GM23248 (cell line): ENCODE measurements at regions not wholly inside any gene's neighbourhood (a gene's known extent, or its start where the extent isn't known, plus 50 kb on each side); places are given as distances from the start of the nearest gene placed in this dataset.

Source experiments
- DNase-seq: peaks from one replicate; pipeline ENCODE4 v3.0.0-alpha.2; 2015
- H2AFZ ChIP-seq: fragments of 200-600 bp; sonication (generic); 2 replicates; pipeline ENCODE4 v1.6.1; 2016; ENCODE audit warnings: antibody characterized with exemption
- H3F3A ChIP-seq: fragments of 200-600 bp; sonication (generic); 2 replicates; pipeline ENCODE4 v1.6.1; 2016; ENCODE audit warnings: mild to moderate bottlenecking, antibody characterized with exemption, mixed run types; ENCODE audit not compliant: insufficient read depth
- H3K27ac ChIP-seq: fragments of 200-600 bp; sonication (generic); 2 replicates; pipeline ENCODE4 v1.5.1; 2016; ENCODE audit warnings: mild to moderate bottlenecking
- H3K27me3 ChIP-seq: fragments of 200-600 bp; sonication (generic); replicated peaks from 2 replicates; pipeline ENCODE4 v1.6.1; 2016; ENCODE audit warnings: mild to moderate bottlenecking; ENCODE audit not compliant: insufficient read depth
- H3K36me3 ChIP-seq: fragments of 200-600 bp; sonication (generic); 2 replicates; pipeline ENCODE4 v1.6.1; 2016; ENCODE audit warnings: low read depth, mild to moderate bottlenecking
- H3K4me1 ChIP-seq: fragments of 200-600 bp; sonication (generic); 2 replicates; pipeline ENCODE4 v1.6.1; 2016; ENCODE audit warnings: mild to moderate bottlenecking; ENCODE audit not compliant: insufficient read depth
- H3K4me2 ChIP-seq: fragments of 200-600 bp; sonication (generic); one replicate; pipeline ENCODE4 v1.6.1; 2016; ENCODE audit warnings: mild to moderate bottlenecking; ENCODE audit not compliant: unreplicated experiment
- H3K4me3 ChIP-seq: fragments of 200-600 bp; sonication (generic); 2 replicates; pipeline ENCODE4 v1.5.1; 2016; ENCODE audit warnings: mild to moderate bottlenecking
- H3K79me2 ChIP-seq: fragments of 200-600 bp; sonication (generic); 2 replicates; pipeline ENCODE4 v1.6.1; 2016; ENCODE audit warnings: mild to moderate bottlenecking; ENCODE audit not compliant: insufficient read depth
- H3K9ac ChIP-seq: fragments of 200-600 bp; sonication (generic); 2 replicates; pipeline ENCODE4 v1.6.1; 2016; ENCODE audit warnings: mild to moderate bottlenecking
- H3K9me2 ChIP-seq: fragments of 200-600 bp; sonication (generic); 2 replicates; pipeline ENCODE4 v1.6.1; 2016; ENCODE audit warnings: mixed run types, mild to moderate bottlenecking, moderate library complexity; ENCODE audit not compliant: insufficient read depth
- H3K9me3 ChIP-seq: fragments of 200-600 bp; sonication (generic); one replicate; pipeline ENCODE4 v1.6.1; 2017; ENCODE audit warnings: low read depth
- H4K20me1 ChIP-seq: fragments of 200-600 bp; sonication (generic); 2 replicates; pipeline ENCODE4 v1.6.0; 2016; ENCODE audit not compliant: insufficient read depth
- EZH2 ChIP-seq: fragments of 200-600 bp; sonication (generic); IDR thresholded peaks from 2 replicates; pipeline ENCODE4 v1.6.1; 2018; ENCODE audit warnings: antibody characterized with exemption, mild to moderate bottlenecking; ENCODE audit not compliant: insufficient read depth, poor library complexity, severe bottlenecking
- EZH2phosphoT487 ChIP-seq: fragments of 200-600 bp; sonication (generic); IDR thresholded peaks from 2 replicates; pipeline ENCODE4 v1.6.1; 2018; ENCODE audit warnings: antibody characterized with exemption, moderate library complexity, mild to moderate bottlenecking, low read depth; ENCODE audit not compliant: insufficient read depth
- WGBS, 2 experiments: methylation state at CpG; one replicate each; pipeline ENCODE4 v1.1.6; 2015 to 2017; ENCODE audit warnings: low lambda C conversion rate in 2 of 2, low coverage in 1 of 2; ENCODE audit errors: missing lambda C conversion rate in 2 of 2; 5-methylcytosine and 5-hydroxymethylcytosine counted together
- in situ Hi-C: fragments of 300-500 bp; cut with MboI; formaldehyde crosslinking; loops from 2 replicates; pipeline ENCODE4 v1.15.0; 2020

DNA sequence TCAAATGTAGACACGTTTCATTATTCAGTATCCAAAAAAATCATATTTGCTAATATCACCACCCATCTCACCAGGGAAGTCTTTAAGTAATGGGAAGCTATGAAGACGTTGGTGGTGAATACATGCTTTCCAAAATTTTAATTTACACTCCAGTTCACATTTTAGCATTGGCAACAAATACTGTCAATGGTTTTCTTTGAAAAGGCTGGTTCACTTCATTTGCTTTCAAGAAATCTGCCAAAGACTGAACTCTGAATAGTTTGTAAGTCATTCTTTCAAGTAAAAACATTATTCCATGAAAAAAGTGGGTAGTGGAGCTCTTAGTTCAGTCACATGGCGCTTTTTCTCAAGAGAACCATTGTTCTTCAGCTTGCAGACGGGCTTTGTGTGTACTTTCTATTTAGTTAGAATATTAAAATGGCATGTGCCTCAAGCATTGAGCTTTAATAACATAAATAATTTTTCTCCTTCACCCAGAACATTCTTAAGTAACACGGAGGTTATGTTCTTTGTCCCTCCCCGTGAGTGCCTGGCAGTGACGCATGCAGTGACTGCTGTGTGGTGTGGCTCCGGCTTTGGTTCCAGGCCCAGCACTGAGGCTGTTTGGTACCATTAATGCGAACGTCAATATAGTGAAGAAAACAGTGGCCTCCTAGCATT is 300.0 kb upstream of the HDAC4 start:
- Histone ChIP-seq H3K4me1 (no peaks in the 10 kb centered on the region), H3F3A (no peaks in the 10 kb centered on the region), H3K27me3 (no peaks in the 10 kb centered on the region), H4K20me1 (no peaks in the 10 kb centered on the region), H3K9me2 (no peaks in the 10 kb centered on the region), H3K36me3 (no peaks in the 10 kb centered on the region), H3K4me2 (no peak overlapping the region), H3K27ac (no peak overlapping the region), H3K9me3 (no peaks in the 10 kb centered on the region), H3K79me2 (no peaks in the 10 kb centered on the region), H3K4me3 (no peak overlapping the region), H2AFZ (no peak overlapping the region), H3K9ac (no peak overlapping the region)
- in situ Hi-C loops, result no loop called here
- 29 to 32% methylated on average over 10 of the region's 10 CpGs for WGBS, 2 experiments
- DNase-seq, result no peak
- TF ChIP-seq EZH2phosphoT487 (no peak), EZH2 (no peak)

DNA sequence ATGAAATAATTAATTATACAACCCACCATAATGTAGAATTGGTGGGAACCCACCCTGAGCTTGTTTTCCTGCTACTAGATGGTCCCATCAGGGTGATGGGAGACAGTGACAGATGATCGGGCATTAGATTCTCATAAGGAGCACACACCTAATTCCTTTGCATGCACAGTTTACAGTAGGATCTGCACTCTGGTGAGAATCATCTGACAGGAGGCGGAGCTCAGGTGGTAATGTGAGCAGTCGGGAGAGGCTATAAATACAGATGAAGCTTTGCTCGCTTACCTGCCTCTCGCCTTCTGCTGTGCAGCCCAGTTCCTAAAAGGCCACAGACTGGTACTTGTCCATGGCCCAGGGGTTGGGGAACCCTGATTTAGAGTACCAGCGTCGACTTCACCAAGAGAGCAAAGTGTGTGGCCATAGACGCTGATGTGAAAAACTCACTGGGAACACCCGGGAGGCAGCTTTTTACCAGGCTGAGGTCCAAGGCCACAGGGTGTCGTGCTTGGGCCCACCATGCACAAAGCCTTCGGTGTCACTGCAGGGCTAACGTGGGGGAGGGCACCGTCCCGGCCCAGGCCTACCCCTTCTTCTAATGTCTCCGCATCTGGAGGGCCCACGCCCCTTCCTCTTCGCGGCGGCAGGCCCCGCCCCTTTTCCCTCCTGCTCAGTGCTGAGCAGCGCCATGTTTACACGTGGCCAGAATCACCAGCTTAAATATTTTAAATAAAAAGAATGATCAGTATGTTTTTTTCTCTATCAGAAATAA is 296.8 kb upstream of the HDAC4 start:
- no peak for DNase-seq
- Histone ChIP-seq H2AFZ (no peak overlapping the region), H3K4me2 (no peak overlapping the region), H3K4me3 (no peak overlapping the region), H3K9me3 (no peaks in the 10 kb centered on the region), H3K9ac (no peak overlapping the region), H4K20me1 (no peaks in the 10 kb centered on the region), H3K9me2 (no peaks in the 10 kb centered on the region), H3K36me3 (no peaks in the 10 kb centered on the region), H3F3A (no peaks in the 10 kb centered on the region), H3K27me3 (no peaks in the 10 kb centered on the region), H3K27ac (no peak overlapping the region), H3K4me1 (no peaks in the 10 kb centered on the region), H3K79me2 (no peaks in the 10 kb centered on the region)
- in situ Hi-C loops, result no loop called here
- WGBS, 2 experiments, result 65 to 70% methylated on average over 20 to 22 of the region's 22 CpGs
- TF ChIP-seq EZH2, result no peak
- no peak for TF ChIP-seq EZH2phosphoT487

- Histone ChIP-seq H3K27me3 (no peaks in the 10 kb centered on the region), H3K9me2 (no peaks in the 10 kb centered on the region), H3K4me2 (no peak overlapping the region), H3K36me3 (no peaks in the 10 kb centered on the region), H3K9me3 (no peaks in the 10 kb centered on the region), H3K79me2 (no peaks in the 10 kb centered on the region), H3K9ac (no peak overlapping the region), H3K4me3 (no peak overlapping the region), H3F3A (no peaks in the 10 kb centered on the region), H2AFZ (no peak overlapping the region), H4K20me1 (no peaks in the 10 kb centered on the region), H3K27ac (no peak overlapping the region), H3K4me1 (no peaks in the 10 kb centered on the region)
- DNase-seq, result no peak
- WGBS, 2 experiments, result 45 to 55% methylated on average over 13 of the region's 13 CpGs
- no peak for TF ChIP-seq EZH2
- TF ChIP-seq EZH2phosphoT487, result no peak
- in situ Hi-C loops, result no loop called here
These were observed 295.9 kb upstream of the HDAC4 start for GRCh38 chr2:239696559-239697207.

DNA sequence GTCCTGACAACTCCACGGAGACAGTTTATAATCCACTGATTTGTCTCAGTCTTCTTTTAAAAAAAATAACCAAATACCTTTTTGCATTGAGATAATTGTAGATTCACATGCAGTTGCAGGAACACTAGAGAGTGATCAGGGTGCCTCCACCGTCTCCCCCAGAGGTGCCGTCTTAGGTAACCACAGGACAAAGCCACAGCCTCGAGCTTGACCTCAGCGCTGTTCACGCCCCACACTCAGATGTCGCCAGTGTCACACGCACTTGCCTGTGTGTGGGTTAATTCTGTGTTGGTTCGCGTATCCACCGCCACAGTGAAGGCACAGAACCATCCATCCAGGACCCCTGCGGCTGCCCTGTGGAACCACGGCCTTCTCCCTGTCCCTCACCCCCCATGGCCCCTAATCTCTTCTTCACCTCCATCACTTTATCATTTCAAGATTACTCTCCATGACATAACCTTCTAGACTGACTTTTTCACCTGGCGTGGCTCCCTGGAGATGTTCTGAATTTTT is 295.0 kb upstream of the HDAC4 start:
- no peaks in the 10 kb centered on the region for H3K9me2 ChIP-seq

More for the DNA sequence above, 295.0 kb upstream of the HDAC4 start:
- Histone ChIP-seq H3K27ac (no peak overlapping the region), H3K9ac (no peak overlapping the region), H3K4me1 (no peaks in the 10 kb centered on the region), H3K79me2 (no peaks in the 10 kb centered on the region), H3K27me3 (no peaks in the 10 kb centered on the region), H2AFZ (no peak overlapping the region), H3K4me2 (no peak overlapping the region), H3F3A (no peaks in the 10 kb centered on the region), H3K9me3 (no peaks in the 10 kb centered on the region), H3K4me3 (no peak overlapping the region), H3K36me3 (no peaks in the 10 kb centered on the region), H4K20me1 (no peaks in the 10 kb centered on the region)
- 67 to 68% methylated on average over 14 of the region's 14 CpGs for WGBS, 2 experiments
- no peak for TF ChIP-seq EZH2phosphoT487
- no peak for TF ChIP-seq EZH2
- in situ Hi-C loops, result no loop called here
- DNase-seq, result no peak
